NCI-H2227 treated with DMSO at 0.1 percent for 48 hours (cell line): ENCODE measurements at regions not wholly inside any gene's neighbourhood (a gene's known extent, or its start where the extent isn't known, plus 50 kb on each side); places are given as distances from the start of the nearest gene placed in this dataset.
"Not testable (repeated sequence)": the region's sequence is repeated elsewhere in the genome, so short reads cannot be mapped to it uniquely, and the experiment has no call there.

ENCODE experiments used
- DNase-seq: peaks from one replicate; lab custom pipeline; 2025; lab: John Stamatoyannopoulos, UW

DNA sequence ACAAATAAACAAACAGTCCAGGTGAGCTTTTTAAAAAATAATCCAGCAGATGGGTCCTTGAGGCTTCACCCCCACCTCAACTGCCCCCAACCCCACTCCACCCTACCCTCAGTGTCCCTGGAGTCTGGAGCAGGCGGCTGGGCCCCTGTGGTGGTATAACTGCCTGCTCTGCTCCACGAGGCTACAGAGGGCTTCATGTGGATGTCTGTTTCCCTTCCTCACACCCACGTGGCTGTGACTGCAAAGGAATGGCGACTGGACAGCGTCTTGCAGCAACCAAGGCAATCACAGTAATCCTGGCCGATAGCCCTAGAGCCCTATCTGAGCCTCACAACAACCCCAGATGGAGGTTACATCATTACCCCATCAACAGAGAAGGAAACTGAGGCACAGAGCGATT is 76.5 kb downstream of the SLC2A10 start:
- DNase-seq, result no peak

DNA sequence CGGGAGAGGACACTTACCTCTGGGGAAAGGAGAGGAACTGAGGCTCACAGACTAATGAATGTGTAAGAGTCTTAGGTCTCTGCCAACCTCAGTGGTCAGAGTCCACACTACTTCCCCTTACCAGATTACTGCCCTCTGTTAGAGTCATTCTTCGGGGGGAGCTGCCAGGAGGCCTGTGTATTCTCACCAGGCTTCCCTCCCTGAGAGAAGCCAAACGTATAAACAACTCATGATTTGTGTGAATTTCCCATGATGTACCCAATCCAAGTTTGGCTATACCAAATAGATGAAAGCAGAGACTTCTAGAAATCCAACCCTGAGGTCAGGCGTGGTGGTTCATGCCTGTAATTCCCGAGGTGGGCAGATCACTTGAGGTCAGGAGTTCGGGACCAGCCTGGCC is 77.1 kb downstream of the SLC2A10 start:
- no peak for DNase-seq

- peak; percentile 25 for DNase-seq
Observed at GRCh38 chr20:46787991-46788762, 78.7 kb downstream of the SLC2A10 start.

- DNase-seq, result not testable (repeated sequence)
Observed at GRCh38 chr20:46788763-46789091, 79.3 kb downstream of the SLC2A10 start.

DNA sequence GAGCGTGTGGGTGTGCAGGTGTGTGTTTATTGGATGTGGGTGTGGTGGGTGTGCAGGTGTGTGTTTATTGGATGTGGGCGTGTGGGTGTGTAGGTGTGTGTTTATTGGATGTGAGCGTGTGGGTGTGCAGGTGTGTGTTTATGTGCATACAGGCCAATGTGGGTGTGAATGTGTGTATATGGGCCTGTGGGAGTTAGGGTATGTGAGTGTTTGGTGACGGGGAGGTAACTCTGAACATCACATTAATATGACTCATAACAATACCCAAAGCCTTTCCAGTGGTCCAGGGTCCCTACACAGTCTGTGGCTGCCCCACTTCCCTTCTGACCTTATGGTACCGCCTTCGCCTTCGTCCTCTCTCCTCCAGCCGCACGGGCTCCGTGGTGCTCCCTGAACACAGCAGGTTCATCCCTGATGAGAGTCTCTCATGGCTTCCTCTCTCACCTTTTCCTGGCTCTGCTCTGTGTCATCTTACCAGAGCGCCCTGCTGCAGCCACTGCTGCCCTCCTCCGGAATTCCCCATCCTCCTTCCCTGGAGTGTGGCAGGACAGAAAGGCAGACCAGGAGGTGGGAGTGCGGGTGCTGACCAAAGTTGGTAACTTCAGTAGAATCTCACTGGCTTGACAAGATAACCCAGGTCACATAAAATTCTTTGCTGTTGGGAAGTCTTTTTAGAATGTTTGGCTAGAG is 80.0 kb downstream of the SLC2A10 start:
- DNase-seq, result no peak

DNA sequence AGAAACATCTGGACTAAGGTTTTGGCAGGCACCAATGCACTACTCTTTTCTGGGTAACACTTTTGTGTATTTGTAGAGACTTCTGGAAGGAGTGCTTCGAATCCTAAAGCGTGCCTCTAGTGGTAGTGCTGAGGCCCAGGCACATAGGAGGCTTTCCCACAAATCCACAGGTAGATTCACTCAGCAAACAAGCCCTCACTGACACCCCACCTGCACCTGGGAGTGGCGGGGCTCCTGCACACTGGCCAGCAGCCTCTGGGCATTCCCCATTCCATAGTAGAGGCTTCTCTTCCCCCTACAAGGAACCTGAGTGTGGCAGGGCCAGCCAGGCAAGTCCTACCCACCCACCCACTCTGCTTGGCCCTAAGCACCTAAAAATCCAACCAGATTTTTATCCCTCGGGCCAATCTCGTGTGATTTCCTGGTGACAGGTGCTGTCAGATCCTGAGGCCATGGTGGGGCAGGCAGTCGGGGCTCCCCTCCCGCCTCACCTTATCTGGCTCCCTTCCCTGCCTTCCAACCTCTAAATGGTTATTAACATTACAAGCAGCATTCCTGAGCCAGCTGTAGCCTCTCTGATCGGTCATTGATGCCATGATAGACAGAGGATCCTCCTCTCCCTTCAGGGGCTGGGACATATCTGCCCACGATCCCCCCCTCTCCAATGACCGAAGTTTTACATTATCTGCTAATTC is 82.4 kb downstream of the SLC2A10 start:
- no peak for DNase-seq

DNA sequence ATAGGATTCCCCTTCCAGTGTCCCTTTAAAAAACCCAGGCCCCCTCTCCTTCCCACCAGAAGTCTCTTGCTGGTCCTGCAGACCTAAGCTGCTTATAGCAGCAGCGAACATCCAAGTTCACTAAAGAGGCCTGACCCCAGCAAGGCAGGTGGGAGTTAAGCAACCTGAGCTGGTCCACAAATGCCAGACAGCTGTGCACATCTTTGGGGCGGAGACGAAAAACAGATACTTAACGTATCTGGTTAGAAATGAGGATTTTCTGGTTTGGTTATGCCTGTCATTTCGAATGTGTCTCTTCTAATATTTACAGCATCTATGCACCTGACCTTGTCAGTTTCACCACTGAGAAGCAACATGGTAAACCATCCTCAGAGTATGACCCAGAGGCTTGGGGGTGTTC is 87.8 kb downstream of the SLC2A10 start:
- no peak for DNase-seq

DNA sequence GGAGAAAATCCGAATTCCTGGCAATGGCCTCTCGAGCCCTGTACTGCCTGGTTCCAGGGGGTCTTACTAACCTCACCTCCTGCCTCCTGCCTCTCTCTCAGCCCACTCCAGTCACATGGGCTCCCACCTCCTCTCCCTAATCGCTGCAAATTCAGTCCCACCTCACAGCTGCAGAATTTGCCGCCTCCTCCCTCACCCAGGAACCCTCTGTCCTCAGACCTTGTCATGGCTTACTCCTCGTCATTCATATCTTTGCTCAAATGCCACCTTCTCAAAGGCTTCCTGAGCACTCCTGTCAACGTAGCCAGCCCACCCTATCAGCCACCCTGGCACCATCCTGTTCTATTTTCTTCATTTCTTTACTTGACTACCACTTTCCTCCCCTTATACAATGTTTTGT is 89.0 kb downstream of the SLC2A10 start:
- no peak for DNase-seq

GRCh38 chr20:46799781-46800408 is 90.4 kb downstream of the SLC2A10 start:
- no peak for DNase-seq

GRCh38 chr20:46800409-46800804 is 91.0 kb downstream of the SLC2A10 start:
- DNase-seq, result no peak

DNA sequence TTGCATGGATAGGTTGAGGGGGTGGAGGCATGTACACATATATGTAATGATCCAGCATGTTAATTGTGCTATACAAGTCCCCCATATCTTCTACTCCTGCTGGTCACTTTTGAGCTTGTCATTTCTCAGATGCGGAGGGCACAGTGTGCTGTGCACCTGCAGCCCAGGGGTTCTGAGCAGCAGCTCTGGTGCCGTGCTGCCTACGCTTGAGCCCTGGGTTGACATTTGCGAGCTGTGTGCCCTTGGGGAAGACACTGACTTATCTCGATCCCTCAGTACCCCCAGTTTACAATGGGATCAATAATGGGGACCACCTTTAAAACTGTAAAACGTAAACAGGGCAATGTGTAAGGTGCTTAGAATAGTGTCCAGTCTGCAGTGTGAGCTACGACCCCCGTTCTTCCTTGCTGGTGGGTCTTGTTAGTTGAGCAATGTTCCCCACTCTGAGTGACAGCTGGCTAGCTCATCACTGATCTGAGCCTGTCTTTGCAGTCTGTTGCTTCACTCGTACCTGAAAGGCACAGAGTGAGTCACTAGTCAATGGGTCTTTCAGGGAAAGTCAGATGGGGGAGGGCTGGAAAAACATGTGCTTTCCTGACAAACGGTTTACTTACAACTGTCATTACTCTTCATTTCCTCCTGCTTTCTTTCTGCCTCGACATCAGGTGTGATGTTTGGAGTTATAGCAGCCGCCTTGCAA is 91.7 kb downstream of the SLC2A10 start:
- DNase-seq, result no peak

- DNase-seq, result no peak
Observed at GRCh38 chr20:46802722-46803121, 91.9 kb upstream of the EYA2 start.

DNA sequence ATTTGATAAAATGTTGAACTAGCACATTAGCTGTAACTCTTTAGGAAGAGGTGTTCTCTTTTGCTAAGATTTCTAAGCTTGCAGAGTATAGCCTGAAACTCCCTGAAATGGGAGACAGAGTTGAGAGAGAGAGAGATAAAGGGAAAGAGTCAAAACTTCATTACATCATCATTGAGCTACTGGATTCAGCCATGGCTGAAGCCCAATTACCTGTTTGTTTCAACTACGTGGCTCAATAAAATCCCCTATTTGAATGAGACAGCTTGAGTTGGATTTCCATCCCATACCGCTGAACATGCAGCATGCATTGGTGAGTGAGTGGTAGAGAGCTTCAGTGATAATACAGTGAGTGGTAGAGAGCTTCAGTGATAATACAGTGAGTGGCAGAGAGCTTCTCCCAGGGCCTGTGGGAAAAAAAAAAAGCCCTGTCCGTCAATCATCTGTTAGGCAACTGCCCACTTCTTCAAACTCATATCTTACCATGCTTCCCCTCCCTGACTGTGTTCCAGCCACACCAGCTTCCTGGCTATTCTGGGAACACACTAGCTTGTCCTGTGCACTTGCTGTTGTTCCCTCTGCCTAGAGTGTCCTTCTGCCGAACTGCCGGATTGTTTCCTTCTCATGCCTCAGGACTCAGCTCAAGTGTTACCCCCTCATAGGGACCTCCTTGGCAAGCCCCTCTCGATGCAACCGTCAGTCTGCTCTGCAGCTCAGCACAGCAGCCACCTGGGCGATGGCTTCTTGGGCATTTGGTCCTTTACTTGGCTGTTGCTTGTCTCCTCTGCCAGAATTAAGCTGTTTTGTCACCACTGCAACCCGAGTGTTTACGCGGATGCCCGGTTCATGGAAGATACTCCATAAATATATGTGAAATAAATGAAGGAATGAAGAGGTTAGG is 91.3 kb upstream of the EYA2 start:
- no peak for DNase-seq

DNA sequence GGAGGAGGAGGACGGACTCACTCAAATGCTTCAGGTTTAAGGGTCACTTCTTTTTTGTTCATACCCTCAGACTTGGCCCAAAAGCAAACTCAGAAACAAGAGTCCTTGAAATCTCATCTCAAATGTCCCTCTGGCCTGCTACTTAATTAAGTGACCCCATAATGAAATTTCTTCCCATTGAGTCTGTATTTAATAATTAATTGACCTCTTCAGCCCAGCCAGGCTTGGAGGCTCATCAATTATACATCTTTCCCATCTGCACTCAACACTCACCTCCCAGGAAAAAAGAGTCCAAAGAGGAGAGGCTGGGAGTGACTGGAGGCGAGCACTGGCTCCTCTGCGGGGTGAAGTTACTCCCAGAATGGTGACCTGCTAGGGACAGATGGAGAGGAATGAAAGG is 90.5 kb upstream of the EYA2 start:
- DNase-seq, result no peak

DNA sequence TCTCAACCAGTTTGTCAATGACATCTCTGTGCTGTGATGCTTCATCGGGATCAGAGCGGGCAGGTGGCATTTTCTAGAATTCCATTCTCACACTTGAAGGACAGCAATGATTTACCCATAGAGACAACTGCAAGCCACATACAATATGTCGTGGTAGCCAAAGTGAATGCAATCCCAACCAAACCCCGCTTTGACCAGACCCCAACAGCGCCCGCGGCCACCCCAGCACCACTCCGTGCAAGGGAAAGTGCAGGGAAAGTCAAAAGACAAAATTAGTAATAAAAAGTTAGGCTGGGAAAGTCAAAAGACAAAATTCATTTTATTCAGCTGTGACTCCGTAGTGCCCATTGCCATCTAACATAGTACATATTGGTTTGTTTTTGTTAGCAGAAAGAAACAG is 88.8 kb upstream of the EYA2 start:
- DNase-seq, result no peak

- DNase-seq, result no peak
Observed at GRCh38 chr20:46807998-46808397, 86.6 kb upstream of the EYA2 start.

- DNase-seq, result no peak
Observed at GRCh38 chr20:46808565-46808964, 86.1 kb upstream of the EYA2 start.

- DNase-seq, result no peak
Observed at GRCh38 chr20:46809706-46810360, 84.8 kb upstream of the EYA2 start.

DNA sequence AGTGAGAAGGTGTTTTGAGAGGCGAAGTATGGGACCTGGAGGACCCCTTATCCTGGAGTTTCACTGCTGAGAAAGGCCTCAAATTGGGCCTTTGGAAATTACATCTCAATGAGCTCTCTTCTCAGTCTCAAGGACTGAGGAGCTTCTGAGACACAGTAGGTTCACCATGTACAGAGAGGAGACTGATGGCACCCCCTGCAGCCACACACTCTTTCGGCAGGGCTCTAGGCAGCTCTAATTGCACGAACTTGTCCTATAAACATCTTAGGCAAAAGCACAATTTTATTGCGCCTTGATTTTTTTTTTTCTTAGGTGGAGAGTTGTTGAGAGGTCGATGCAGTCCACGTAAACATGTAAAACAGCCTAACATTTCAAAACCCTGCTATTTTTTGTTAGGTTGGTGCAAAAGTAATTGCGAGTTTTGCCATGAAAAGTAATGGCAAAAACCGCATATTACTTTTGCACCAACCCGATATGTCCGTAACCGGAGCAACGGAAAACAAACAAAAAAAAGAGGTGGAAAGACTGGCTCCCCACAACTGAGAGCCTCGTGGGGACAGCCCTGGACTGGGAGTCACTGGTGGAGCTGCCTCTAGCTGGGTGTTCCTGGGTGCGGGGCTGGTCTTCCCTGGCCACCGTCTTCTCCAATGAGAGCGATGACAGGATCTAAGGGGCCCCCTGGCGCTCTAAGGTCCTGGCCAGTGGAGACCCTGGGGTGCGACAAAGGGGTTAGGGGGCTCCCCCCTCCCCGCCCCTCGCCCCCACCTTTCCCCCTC is 84.0 kb upstream of the EYA2 start:
- DNase-seq, result peak; percentile 61
